Lung (tissue), 11 donors: ENCODE measurements at regions not wholly inside any gene's neighbourhood (a gene's known extent, or its start where the extent isn't known, plus 50 kb on each side); places are given as distances from the start of the nearest gene placed in this dataset.

Experiments used
- ATAC-seq: fragments of 200-7000 bp; cut with Tn5 transposase; one replicate; pipeline ENCODE4 v1.9.1; 2020; ENCODE audit warnings: moderate number of reproducible peaks; ENCODE audit not compliant: insufficient read depth, low FRiP score
- DNase-seq, 3 donors: peaks; one replicate each; pipeline ENCODE4 v3.0.0-alpha.2; 2013 to 2017
- H3K27ac ChIP-seq, 2 donors: one replicate each; pipeline ENCODE4 v1.5.1; 2013; ENCODE audit warnings: mild to moderate bottlenecking in 2 of 2, moderate library complexity in 2 of 2, control low read depth in 1 of 2, inconsistent platforms in 1 of 2, low read depth in 1 of 2, low read length in 1 of 2
- H3K27me3 ChIP-seq, 3 donors: one replicate each; pipeline ENCODE4 v1.5.1; 2013; ENCODE audit warnings: low read length in 2 of 3; ENCODE audit not compliant: control insufficient read depth in 3 of 3, insufficient read depth in 3 of 3
- H3K36me3 ChIP-seq, 4 donors: one replicate each; pipeline ENCODE4 v1.5.1; 2013; ENCODE audit warnings: low read length in 4 of 4, mild to moderate bottlenecking in 1 of 4, moderate library complexity in 1 of 4; ENCODE audit not compliant: control insufficient read depth in 4 of 4, insufficient read depth in 4 of 4
- H3K4me1 ChIP-seq, 5 donors: one replicate each; pipeline ENCODE4 v1.5.1; 2013; ENCODE audit warnings: low read length in 5 of 5, mild to moderate bottlenecking in 2 of 5, moderate library complexity in 1 of 5; ENCODE audit not compliant: control insufficient read depth in 5 of 5, insufficient read depth in 5 of 5
- H3K4me3 ChIP-seq: one replicate; pipeline ENCODE4 v1.5.1; 2013; ENCODE audit warnings: mild to moderate bottlenecking, control low read depth, moderate library complexity
- H3K9ac ChIP-seq, 2 donors: one replicate each; pipeline ENCODE4 v1.5.1; 2013; ENCODE audit warnings: low read length in 2 of 2, control low read depth in 1 of 2; ENCODE audit not compliant: insufficient read depth in 1 of 2
- H3K9me3 ChIP-seq, 4 donors: one replicate each; pipeline ENCODE4 v1.5.1; 2013; ENCODE audit warnings: low read length in 3 of 4, mild to moderate bottlenecking in 1 of 4, moderate library complexity in 1 of 4; ENCODE audit not compliant: control insufficient read depth in 4 of 4, insufficient read depth in 3 of 4
- CTCF ChIP-seq: IDR thresholded peaks from 2 replicates; pipeline ENCODE4 v1.5.1; 2012; ENCODE audit warnings: mild to moderate bottlenecking; ENCODE audit errors: control extremely low read depth, extremely low read depth
- WGBS, 2 donors: extraction: QIAGEN DNeasy Blood & Tissue Kit; methylation state at CpG; one replicate each; pipeline ENCODE4 v1.1.7; 2013; 5-methylcytosine and 5-hydroxymethylcytosine counted together
- donor health status: control.
- donor health status: control.
- donor health status: Bipolar disorder and iron deficiency.
- donor health status: healthy.
- donor health status: DM: yes; HTN: yes; CAD: no.

- H3K36me3 ChIP-seq, result no peaks in the 10 kb centered on the region
- WGBS, 2 donors, result 89 to 97% methylated on average over 3 of the region's 3 CpGs
- no peak for ATAC-seq
Measured at GRCh38 chr1:213549982-213550381, 437.8 kb upstream of the PROX1 start.

GRCh38 chr1:213550804-213551203, 437.0 kb upstream of the PROX1 start:
- H3K9me3 ChIP-seq, result no peaks in the 10 kb centered on the region
- H3K4me1 ChIP-seq, result peaks cover 0 to 4% (median 0%) of the 10 kb centered on the region in 5 donors
- H3K27ac ChIP-seq, result no peak overlapping the region
- WGBS, 2 donors, result 76 to 78% methylated on average over 4 of the region's 4 CpGs
- no peak for DNase-seq
- no peaks in the 10 kb centered on the region for H3K27me3 ChIP-seq
- no peak overlapping the region for H3K9ac ChIP-seq
- TF ChIP-seq CTCF, result no peak
- ATAC-seq, result no peak
- H3K36me3 ChIP-seq, result no peaks in the 10 kb centered on the region
- H3K4me3 ChIP-seq, result no peak overlapping the region

More at GRCh38 chr1:213549982-213550381, 437.8 kb upstream of the PROX1 start:
- H3K4me3 ChIP-seq, result no peak overlapping the region
- H3K27me3 ChIP-seq, result no peaks in the 10 kb centered on the region
- peaks cover 0 to 4% (median 0%) of the 10 kb centered on the region in 5 donors for H3K4me1 ChIP-seq
- H3K27ac ChIP-seq, result no peak overlapping the region
- H3K9me3 ChIP-seq, result no peaks in the 10 kb centered on the region
- no peak for DNase-seq
- TF ChIP-seq CTCF, result no peak
- H3K9ac ChIP-seq, result no peak overlapping the region

GRCh38 chr1:213552045-213552444, 435.7 kb upstream of the PROX1 start:
- TF ChIP-seq CTCF, result no peak
- DNase-seq, result no peak
- Histone ChIP-seq H3K9ac (no peak overlapping the region), H3K27ac (no peak overlapping the region), H3K9me3 (no peaks in the 10 kb centered on the region), H3K36me3 (no peaks in the 10 kb centered on the region), H3K4me3 (no peak overlapping the region), H3K27me3 (no peaks in the 10 kb centered on the region), H3K4me1 (peaks cover 0 to 4% (median 0%) of the 10 kb centered on the region in 5 donors)
- WGBS, 2 donors, result 45 to 50% methylated on average over 1 of the region's 1 CpG
- ATAC-seq, result no peak

GRCh38 chr1:213560226-213560625, 427.5 kb upstream of the PROX1 start:
- ATAC-seq (no peak), DNase-seq (no peak)
- no peak overlapping the region for H3K4me3 ChIP-seq
- H3K27me3 ChIP-seq, result no peaks in the 10 kb centered on the region
- peaks cover 0 to 4% (median 2%) of the 10 kb centered on the region in 4 donors for H3K9me3 ChIP-seq
- H3K4me1 ChIP-seq, result no peaks in the 10 kb centered on the region
- no peak overlapping the region for H3K9ac ChIP-seq
- TF ChIP-seq CTCF, result no peak
- no peaks in the 10 kb centered on the region for H3K36me3 ChIP-seq
- WGBS, 2 donors, result 93 to 98% methylated on average over 3 of the region's 3 CpGs
- H3K27ac ChIP-seq, result no peak overlapping the region
